Loucy (cell line): ENCODE measurements at regions not wholly inside any gene's neighbourhood (a gene's known extent, or its start where the extent isn't known, plus 50 kb on each side); places are given as distances from the start of the nearest gene placed in this dataset.

Experiments
- CTCF ChIP-seq: fragments of 200-600 bp; sonication (generic); conservative IDR thresholded peaks from 2 replicates; pipeline ENCODE4 v1.5.1; 2014; ENCODE audit warnings: mild to moderate bottlenecking, antibody characterized with exemption, low read length
- EZH2phosphoT487 ChIP-seq: fragments of 200-600 bp; IDR thresholded peaks from 2 replicates; pipeline ENCODE4 v1.6.1; 2018; ENCODE audit warnings: antibody characterized with exemption, mild to moderate bottlenecking, moderate library complexity, borderline replicate concordance

GRCh38 chr6:4615231-4615630, 161.0 kb upstream of the CDYL start:
- no peak for TF ChIP-seq EZH2phosphoT487
- TF ChIP-seq CTCF = no peak
